Stimulated activated CD8-positive, alpha-beta memory T cell treated with anti-CD3 and anti-CD28 coated beads, Interleukin-7, amount 100 ng/mL, for 24 hours (primary cell): ENCODE measurements at regions not wholly inside any gene's neighbourhood (a gene's known extent, or its start where the extent isn't known, plus 50 kb on each side); places are given as distances from the start of the nearest gene placed in this dataset.

Experiments used
- DNase-seq: peaks from one replicate; pipeline ENCODE4 v3.0.0-alpha.2; 2020; ENCODE audit warnings: low read depth

- DNase-seq = no peak
Observed at GRCh38 chr1:30286988-30287839, 436.2 kb downstream of the MATN1 start.

- DNase-seq = no peak
Observed at GRCh38 chr1:30286241-30286987, 437.0 kb downstream of the MATN1 start.

DNA sequence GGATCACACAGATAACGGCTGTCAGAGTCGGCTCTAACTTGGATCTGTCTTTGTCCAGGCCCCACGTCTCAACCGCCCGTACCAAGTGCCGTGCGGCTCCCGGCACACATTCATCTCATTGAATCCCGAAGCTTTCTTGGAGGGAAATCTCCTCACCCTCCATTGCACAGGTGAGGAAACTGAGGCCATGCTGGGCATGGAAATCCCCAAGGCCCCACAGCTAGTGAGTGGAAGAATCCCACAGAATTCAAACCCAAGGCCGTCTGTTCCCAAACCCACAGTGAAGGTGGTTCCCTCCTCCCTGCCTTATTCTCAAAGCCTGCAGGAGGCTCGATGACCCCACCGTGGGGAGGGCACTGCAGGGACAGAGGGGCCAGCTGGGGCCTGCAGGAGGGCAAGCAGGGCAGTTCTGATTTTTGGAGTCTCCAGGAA lies 437.9 kb downstream of the MATN1 start:
- DNase-seq = no peak

DNA sequence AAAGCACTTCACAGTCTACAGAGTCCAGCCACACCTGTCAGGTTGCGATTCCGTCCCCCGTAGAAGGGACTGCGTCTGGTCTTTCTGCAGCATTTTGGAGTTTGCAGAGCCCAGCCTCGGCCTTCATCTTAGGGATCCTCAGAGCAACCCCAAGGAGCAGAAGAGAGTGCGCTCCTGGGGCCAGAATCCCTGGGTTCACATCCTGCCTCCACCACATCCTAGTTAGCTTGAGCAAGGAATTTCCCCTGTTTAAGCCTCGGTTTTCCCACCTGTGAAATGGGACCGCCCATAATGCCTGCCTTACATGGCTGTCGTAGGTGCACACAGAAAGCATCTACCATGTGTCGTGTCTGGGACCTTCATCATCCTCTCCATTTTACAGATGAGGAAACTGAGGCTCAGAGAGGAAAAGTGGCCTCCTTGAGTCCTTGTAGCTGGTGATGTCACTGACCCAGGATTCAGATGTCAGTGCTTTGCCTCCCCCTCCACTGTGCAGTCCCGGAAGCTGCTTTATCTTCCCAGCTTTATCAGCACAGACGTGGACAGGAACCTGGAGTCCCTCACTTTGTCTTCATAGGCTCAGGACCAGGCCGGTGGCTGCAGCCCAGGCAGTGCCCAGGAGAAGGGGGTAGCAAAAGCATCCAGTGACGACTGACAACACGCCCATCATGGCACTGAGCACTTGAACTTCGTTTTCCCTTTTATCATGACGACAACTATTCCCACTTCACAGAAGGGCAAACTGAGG lies 438.5 kb downstream of the MATN1 start:
- DNase-seq = no peak

DNA sequence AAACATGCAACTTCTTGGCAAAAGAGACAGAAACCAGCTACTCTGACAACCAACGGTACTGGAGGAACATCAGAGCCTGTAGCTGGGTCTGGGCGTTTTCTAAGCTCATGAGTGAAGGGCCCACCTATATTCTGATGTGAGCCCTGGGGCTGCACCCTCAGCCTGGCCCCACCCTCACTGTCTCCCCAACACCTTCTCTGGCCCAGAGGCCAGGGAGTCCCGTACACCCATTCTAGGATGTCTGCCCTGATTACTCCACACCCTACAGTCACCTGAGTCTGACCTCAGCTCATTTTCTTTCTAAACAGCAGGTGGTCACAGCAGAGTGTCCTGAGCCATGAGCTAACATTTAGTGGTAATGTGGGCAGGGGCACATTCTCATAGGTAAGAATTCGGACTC lies 439.2 kb downstream of the MATN1 start:
- no peak for DNase-seq

- no peak for DNase-seq
Observed at GRCh38 chr1:30283199-30283962, 440.0 kb downstream of the MATN1 start.

- no peak for DNase-seq
Observed at GRCh38 chr1:30280572-30280971, 442.8 kb downstream of the MATN1 start.

DNA sequence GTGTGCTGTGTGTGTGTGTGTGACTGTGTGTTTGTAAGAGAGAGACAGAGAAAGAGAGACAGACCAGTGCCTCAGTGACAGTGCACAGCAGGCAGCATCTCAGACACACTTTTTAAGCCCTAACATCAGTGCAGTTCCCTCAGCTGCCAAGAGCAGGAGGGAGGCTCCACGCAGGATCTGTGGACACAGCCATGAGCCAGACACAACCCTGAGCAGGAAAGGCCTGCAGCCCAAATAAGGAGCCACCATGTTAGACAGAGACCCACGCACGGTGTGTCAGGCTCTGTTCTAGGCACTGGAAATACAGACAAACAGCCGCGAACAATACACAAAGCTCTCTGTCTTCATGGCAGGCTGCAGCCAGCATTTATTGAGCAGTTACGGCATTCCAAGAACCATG lies 445.5 kb downstream of the MATN1 start:
- DNase-seq = no peak

- no peak for DNase-seq
Observed at GRCh38 chr1:30277415-30277814, 446.0 kb downstream of the MATN1 start.

DNA sequence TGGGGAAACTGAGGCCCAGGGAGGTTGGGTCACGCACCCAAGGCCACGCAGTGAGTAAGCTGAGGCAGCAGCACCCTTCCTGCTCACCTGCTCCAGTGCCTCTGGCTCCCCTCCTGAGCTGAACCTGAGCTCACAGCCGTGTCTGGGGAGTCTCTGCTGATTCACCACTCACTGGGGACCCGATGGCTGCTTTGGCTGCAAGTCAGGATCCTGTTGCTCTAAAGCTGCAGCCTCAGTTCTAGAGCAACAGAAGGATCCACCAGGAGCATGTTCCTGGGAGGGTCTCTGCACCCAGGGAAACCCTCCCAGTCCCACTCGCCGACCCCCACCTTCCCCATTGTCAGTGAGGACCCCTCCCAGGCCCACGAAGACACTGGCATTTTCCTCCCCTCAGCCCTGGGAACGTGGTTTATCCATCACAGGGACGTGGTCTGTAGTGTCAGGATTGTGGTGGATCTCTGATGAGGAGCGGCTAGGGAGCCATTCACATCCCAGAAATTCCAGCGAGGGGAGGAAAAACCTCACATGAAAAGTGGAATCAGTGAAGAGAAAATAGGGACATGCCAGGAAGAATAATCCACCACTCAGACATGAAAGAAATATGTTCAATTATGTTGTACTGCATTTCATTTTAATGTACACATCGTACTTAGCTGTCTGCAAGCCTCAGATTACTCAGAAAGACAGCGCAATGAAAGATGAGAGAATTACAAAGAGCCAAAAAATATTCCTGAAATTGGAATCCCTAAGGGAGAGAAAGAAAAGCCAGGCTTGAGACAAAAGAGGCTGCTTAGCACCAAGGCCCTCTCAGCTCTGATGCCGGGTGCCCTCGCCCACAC lies 447.2 kb downstream of the MATN1 start:
- DNase-seq = no peak

DNA sequence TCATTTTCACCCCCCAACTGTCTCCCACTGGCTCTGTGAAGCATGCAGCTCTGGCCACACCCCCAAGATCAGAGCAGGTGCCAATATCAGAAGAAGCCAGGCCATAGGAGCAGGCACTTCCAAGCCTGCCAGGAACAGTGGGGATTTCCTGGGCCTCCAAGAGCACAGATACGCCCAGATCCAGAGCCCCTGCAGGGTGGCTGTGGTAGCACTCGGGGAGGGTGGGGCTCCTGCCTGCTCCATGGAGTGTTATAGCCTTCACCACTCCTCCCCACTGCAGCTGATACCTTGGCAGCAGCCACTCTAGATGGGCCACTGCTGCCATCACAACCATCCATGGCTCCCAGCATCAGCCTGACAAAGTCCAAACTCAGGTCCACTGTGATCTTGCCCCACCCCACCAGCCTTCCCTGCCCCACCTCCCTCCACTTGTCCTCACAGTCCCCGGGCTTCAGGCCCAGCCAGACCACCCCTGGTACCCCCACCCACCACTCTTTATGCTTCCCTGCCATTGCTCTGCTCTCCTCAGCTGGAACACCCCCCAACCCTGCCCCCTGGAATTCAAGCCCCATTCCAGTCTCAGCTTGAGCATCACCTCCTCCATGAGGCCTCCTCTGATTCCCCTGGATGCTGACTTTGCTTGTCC lies 448.3 kb downstream of the MATN1 start:
- no peak for DNase-seq

GRCh38 chr1:30274173-30274970 lies 449.0 kb downstream of the MATN1 start:
- no peak for DNase-seq

GRCh38 chr1:30273456-30273855 lies 449.9 kb downstream of the MATN1 start:
- DNase-seq = no peak

DNA sequence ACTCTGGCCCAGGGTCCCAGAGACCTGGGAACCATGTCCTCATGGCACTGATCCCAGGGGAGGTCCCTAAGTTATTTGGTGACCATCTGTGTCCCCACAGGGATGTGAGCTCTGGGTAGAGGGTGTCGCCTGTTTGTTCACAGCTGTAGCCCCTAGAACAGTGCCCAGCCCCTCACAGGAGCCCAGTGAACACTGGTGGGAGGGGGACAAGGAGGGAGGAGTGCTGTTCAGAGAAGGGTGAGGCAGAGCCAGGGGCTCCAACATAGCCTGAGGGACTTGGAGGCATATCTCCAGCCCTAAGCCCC lies 450.4 kb downstream of the MATN1 start:
- no peak for DNase-seq

GRCh38 chr1:30272277-30273020 lies 450.9 kb downstream of the MATN1 start:
- no peak for DNase-seq

GRCh38 chr1:30271401-30272276 lies 451.7 kb downstream of the MATN1 start:
- DNase-seq = no peak

GRCh38 chr1:30270461-30270860 lies 452.9 kb downstream of the MATN1 start:
- no peak for DNase-seq
